ENCODE measurements at regions not wholly inside any gene's neighbourhood (a gene's known extent, or its start where the extent isn't known, plus 50 kb on each side); places are given as distances from the start of the nearest gene placed in this dataset.

- TF ChIP-seq CTCF (IDR thresholded peaks at IDR 0.05; ENCODE audit: extremely low read depth, insufficient read depth, missing control alignments): no peak
- DNase-seq (ENCODE audit: low spot score): no peak
- in situ Hi-C loops (cut with MboI; ENCODE audit: low pct_unique_long_range_greater_than_20kb, low sequenced_read_pairs, unreplicated experiment): no loop called here
Observed at GRCh38 chr6:150766201-150766997, 99.1 kb upstream of the MTHFD1L start.

GRCh38 chr6:150767161-150767560 lies 98.3 kb upstream of the MTHFD1L start:
- no peak for DNase-seq (ENCODE audit: low spot score)

GRCh38 chr6:150767571-150768018 lies 97.9 kb upstream of the MTHFD1L start:
- DNase-seq (ENCODE audit: low spot score): no peak
- no peak for TF ChIP-seq CTCF (IDR thresholded peaks at IDR 0.05; ENCODE audit: extremely low read depth, insufficient read depth, missing control alignments)
- in situ Hi-C loops (cut with MboI; ENCODE audit: low pct_unique_long_range_greater_than_20kb, low sequenced_read_pairs, unreplicated experiment): no loop called here

More at GRCh38 chr6:150767161-150767560, 98.3 kb upstream of the MTHFD1L start:
- in situ Hi-C loops (cut with MboI; ENCODE audit: low pct_unique_long_range_greater_than_20kb, low sequenced_read_pairs, unreplicated experiment): no loop called here
- TF ChIP-seq CTCF (IDR thresholded peaks at IDR 0.05; ENCODE audit: extremely low read depth, insufficient read depth, missing control alignments): no peak

GRCh38 chr6:150770637-150771036 lies 94.9 kb upstream of the MTHFD1L start:
- in situ Hi-C loops (cut with MboI; ENCODE audit: low pct_unique_long_range_greater_than_20kb, low sequenced_read_pairs, unreplicated experiment): no loop called here
- no peak for TF ChIP-seq CTCF (IDR thresholded peaks at IDR 0.05; ENCODE audit: extremely low read depth, insufficient read depth, missing control alignments)
- DNase-seq (ENCODE audit: low spot score): no peak

GRCh38 chr6:150773969-150774368 lies 91.5 kb upstream of the MTHFD1L start:
- TF ChIP-seq CTCF (IDR thresholded peaks at IDR 0.05; ENCODE audit: extremely low read depth, insufficient read depth, missing control alignments): no peak
- in situ Hi-C loops (cut with MboI; ENCODE audit: low pct_unique_long_range_greater_than_20kb, low sequenced_read_pairs, unreplicated experiment): no loop called here
- DNase-seq (ENCODE audit: low spot score): no peak

GRCh38 chr6:150775415-150776203 lies 89.9 kb upstream of the MTHFD1L start:
- in situ Hi-C loops (cut with MboI; ENCODE audit: low pct_unique_long_range_greater_than_20kb, low sequenced_read_pairs, unreplicated experiment): no loop called here
- TF ChIP-seq CTCF (IDR thresholded peaks at IDR 0.05; ENCODE audit: extremely low read depth, insufficient read depth, missing control alignments): no peak
- DNase-seq (ENCODE audit: low spot score): no peak

Measured in GM13977 (cell line).